ENCODE measurements at regions not wholly inside any gene's neighbourhood (a gene's known extent, or its start where the extent isn't known, plus 50 kb on each side); places are given as distances from the start of the nearest gene placed in this dataset.

GRCh38 chr11:123313262-123313661, 116.8 kb upstream of the GRAMD1B start:
- peaks cover 5% of the 10 kb centered on the region for H3K27me3 Mint-ChIP-seq
- no peak overlapping the region for H3K4me3 Mint-ChIP-seq
- no peaks in the 10 kb centered on the region for H3K9me3 Mint-ChIP-seq
- H3K4me1 Mint-ChIP-seq: peaks cover 2% of the 10 kb centered on the region
- ChIA-PET CTCF (no interaction called here), POLR2A (no interaction called here)
- no peaks in the 10 kb centered on the region for H3K36me3 Mint-ChIP-seq (ENCODE audit: low read depth)
- no peak overlapping the region for H3K27ac Mint-ChIP-seq
- DNase-seq: no peak

DNA sequence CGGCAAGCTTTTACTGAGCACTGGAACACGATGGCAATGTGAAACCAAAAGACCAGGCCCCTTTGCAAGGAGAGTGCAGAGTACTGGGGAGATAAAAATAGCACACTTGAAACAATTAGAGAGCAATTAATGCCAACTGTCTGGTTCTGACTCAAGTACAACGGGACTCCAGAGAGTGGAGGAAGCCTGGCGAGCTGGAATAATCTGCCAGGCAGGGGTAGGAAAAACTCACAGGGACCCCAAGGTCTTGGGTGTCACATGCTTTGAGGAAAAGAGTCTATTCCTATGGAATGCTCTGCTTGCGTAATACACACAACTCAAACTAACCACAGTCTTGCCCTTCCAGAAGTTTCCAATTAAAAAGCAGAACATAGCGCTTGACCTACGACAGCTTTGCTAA, 113.0 kb upstream of the CLMP start:
- DNase-seq: no peak
- ChIA-PET POLR2A (interaction anchor here (0.7 kb wide), 1 partner anchor 208 kb away, joined by 3 read pairs; no protein-coding TSS in a partner anchor), CTCF (interaction anchor here (1.2 to 2.1 kb wide), 3 partner anchors 46 to 61 kb away, joined by 4 to 6 read pairs (median 5); no protein-coding TSS in a partner anchor)
- no peaks in the 10 kb centered on the region for H3K9me3 Mint-ChIP-seq
- H3K4me3 Mint-ChIP-seq: no peak overlapping the region
- H3K27me3 Mint-ChIP-seq: no peaks in the 10 kb centered on the region
- no peak overlapping the region for H3K27ac Mint-ChIP-seq
- peaks cover 23% of the 10 kb centered on the region for H3K4me1 Mint-ChIP-seq
- no peaks in the 10 kb centered on the region for H3K36me3 Mint-ChIP-seq (ENCODE audit: low read depth)

GRCh38 chr11:123307276-123307675, 112.2 kb upstream of the CLMP start:
- CTCF ChIA-PET: interaction anchor here (0.6 to 8.5 kb wide), 7 partner anchors 28 to 273 kb away, joined by 3 to 73 read pairs (median 4); no protein-coding TSS in a partner anchor
- no peak overlapping the region for H3K4me3 Mint-ChIP-seq

GRCh38 chr11:123306531-123306930, 111.5 kb upstream of the CLMP start:
- peaks cover 35% of the 10 kb centered on the region for H3K4me1 Mint-ChIP-seq
- no peak overlapping the region for H3K27ac Mint-ChIP-seq
- no peaks in the 10 kb centered on the region for H3K36me3 Mint-ChIP-seq (ENCODE audit: low read depth)
- H3K4me3 Mint-ChIP-seq: no peak overlapping the region
- CTCF ChIA-PET: interaction anchor here (0.6 to 8.5 kb wide), 4 partner anchors 29 to 253 kb away, joined by 3 to 73 read pairs (median 4); no protein-coding TSS in a partner anchor
- no peaks in the 10 kb centered on the region for H3K9me3 Mint-ChIP-seq
- H3K27me3 Mint-ChIP-seq: no peaks in the 10 kb centered on the region
- DNase-seq: no peak
- POLR2A ChIA-PET: no interaction called here

More at GRCh38 chr11:123307276-123307675, 112.2 kb upstream of the CLMP start:
- DNase-seq: no peak
- Mint-ChIP-seq H3K27me3 (no peaks in the 10 kb centered on the region), H3K9me3 (no peaks in the 10 kb centered on the region), H3K27ac (no peak overlapping the region), H3K4me1 (peaks cover 30% of the 10 kb centered on the region), H3K36me3 (ENCODE audit: low read depth) (no peaks in the 10 kb centered on the region)
- POLR2A ChIA-PET: interaction anchor here (0.7 kb wide), 1 partner anchor 209 kb away, joined by 3 read pairs; no protein-coding TSS in a partner anchor

- POLR2A ChIA-PET: no interaction called here
- Mint-ChIP-seq H3K27ac (no peak overlapping the region), H3K27me3 (no peaks in the 10 kb centered on the region), H3K9me3 (no peaks in the 10 kb centered on the region), H3K4me1 (peaks cover 43% of the 10 kb centered on the region), H3K4me3 (no peak overlapping the region), H3K36me3 (ENCODE audit: low read depth) (no peaks in the 10 kb centered on the region)
- no peak for DNase-seq
- CTCF ChIA-PET: interaction anchor here (1.0 to 8.5 kb wide), 6 partner anchors 28 to 195 kb away, joined by 3 to 73 read pairs (median 4); no protein-coding TSS in a partner anchor
Observed at GRCh38 chr11:123305601-123306375, 110.7 kb upstream of the CLMP start.

- no peak for DNase-seq
- H3K27me3 Mint-ChIP-seq: no peaks in the 10 kb centered on the region
- no peaks in the 10 kb centered on the region for H3K36me3 Mint-ChIP-seq (ENCODE audit: low read depth)
- H3K4me1 Mint-ChIP-seq: peaks cover 47% of the 10 kb centered on the region
- ChIA-PET POLR2A (no interaction called here), CTCF (interaction anchor here (1.0 to 8.5 kb wide), 8 partner anchors 29 to 194 kb away, joined by 3 to 73 read pairs (median 4); no protein-coding TSS in a partner anchor)
- no peak overlapping the region for H3K27ac Mint-ChIP-seq
- no peaks in the 10 kb centered on the region for H3K9me3 Mint-ChIP-seq
- H3K4me3 Mint-ChIP-seq: no peak overlapping the region
Observed at GRCh38 chr11:123304828-123305466, 109.9 kb upstream of the CLMP start.

DNA sequence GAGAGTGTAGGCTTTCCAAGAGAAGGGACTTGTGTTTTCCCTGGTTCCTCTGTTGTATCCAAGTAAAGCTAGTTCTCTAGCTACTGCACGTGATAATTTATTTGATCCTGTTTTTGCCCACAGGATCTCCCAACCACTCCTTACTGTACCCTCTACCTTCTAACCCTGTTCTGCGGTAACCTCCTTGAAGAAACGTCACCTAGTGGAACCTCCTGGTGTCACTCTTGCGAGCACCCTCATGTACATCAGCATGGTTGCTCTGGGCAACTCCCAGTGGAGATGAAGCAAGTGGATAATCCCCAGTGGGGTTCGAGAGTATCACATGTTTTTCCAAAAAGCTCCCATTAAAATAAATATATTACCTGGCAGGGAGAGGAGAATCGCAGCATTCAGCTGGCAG, 108.9 kb upstream of the CLMP start:
- no peaks in the 10 kb centered on the region for H3K36me3 Mint-ChIP-seq (ENCODE audit: low read depth)
- H3K4me1 Mint-ChIP-seq: peaks cover 47% of the 10 kb centered on the region
- H3K27ac Mint-ChIP-seq: peak overlapping the region; percentile 82
- no peaks in the 10 kb centered on the region for H3K27me3 Mint-ChIP-seq
- POLR2A ChIA-PET: interaction anchor here (1.0 to 1.4 kb wide), 3 partner anchors 59 to 145 kb away, joined by 3 to 4 read pairs (median 3); no protein-coding TSS in a partner anchor
- peak overlapping the region; percentile 23 for H3K4me3 Mint-ChIP-seq
- CTCF ChIA-PET: interaction anchor here (0.7 to 8.5 kb wide), 11 partner anchors 13 to 179 kb away, joined by 3 to 73 read pairs (median 5); no protein-coding TSS in a partner anchor
- H3K9me3 Mint-ChIP-seq: no peaks in the 10 kb centered on the region
- no peak for DNase-seq

- peak overlapping the region; percentile 71 for H3K4me3 Mint-ChIP-seq
- ChIA-PET POLR2A (interaction anchor here (1.0 to 1.5 kb wide), 3 partner anchors 55 to 147 kb away, joined by 3 to 4 read pairs (median 3); no protein-coding TSS in a partner anchor), CTCF (interaction anchor here (0.7 to 8.5 kb wide), 12 partner anchors 14 to 176 kb away, joined by 3 to 73 read pairs (median 4); no protein-coding TSS in a partner anchor)
- no peaks in the 10 kb centered on the region for H3K36me3 Mint-ChIP-seq (ENCODE audit: low read depth)
- H3K27me3 Mint-ChIP-seq: no peaks in the 10 kb centered on the region
- H3K27ac Mint-ChIP-seq: peak overlapping the region; percentile 82
- H3K4me1 Mint-ChIP-seq: peaks cover 47% of the 10 kb centered on the region
- DNase-seq: peak; percentile 37
- H3K9me3 Mint-ChIP-seq: no peaks in the 10 kb centered on the region
Observed at GRCh38 chr11:123302751-123303195, 107.7 kb upstream of the CLMP start.

- peak overlapping the region; percentile 59 for H3K27ac Mint-ChIP-seq
- DNase-seq: peak; percentile 78
- H3K4me3 Mint-ChIP-seq: peak overlapping the region; percentile 56
Observed at GRCh38 chr11:123301696-123302400, 106.8 kb upstream of the CLMP start.

GRCh38 chr11:123301013-123301591, 106.1 kb upstream of the CLMP start:
- Mint-ChIP-seq H3K36me3 (ENCODE audit: low read depth) (no peaks in the 10 kb centered on the region), H3K9me3 (no peaks in the 10 kb centered on the region), H3K27ac (peak overlapping the region; percentile 49), H3K27me3 (peaks cover 7% of the 10 kb centered on the region), H3K4me3 (peak overlapping the region; percentile 43), H3K4me1 (peaks cover 47% of the 10 kb centered on the region)
- CTCF ChIA-PET: interaction anchor here (0.6 to 8.5 kb wide), 19 partner anchors 8 to 199 kb away, joined by 3 to 73 read pairs (median 3); no protein-coding TSS in a partner anchor
- no peak for DNase-seq
- POLR2A ChIA-PET: interaction anchor here (1.5 to 1.8 kb wide), 2 partner anchors 130 to 239 kb away, joined by 3 to 4 read pairs; partner anchors contain the start of gene HSPA8

More at GRCh38 chr11:123301696-123302400, 106.8 kb upstream of the CLMP start:
- Mint-ChIP-seq H3K27me3 (peaks cover 3% of the 10 kb centered on the region), H3K4me1 (peaks cover 47% of the 10 kb centered on the region), H3K36me3 (ENCODE audit: low read depth) (no peaks in the 10 kb centered on the region), H3K9me3 (no peaks in the 10 kb centered on the region)
- CTCF ChIA-PET: interaction anchor here (0.6 to 8.5 kb wide), 23 partner anchors 9 to 200 kb away, joined by 3 to 73 read pairs (median 4); no protein-coding TSS in a partner anchor
- POLR2A ChIA-PET: interaction anchor here (1.0 to 1.8 kb wide), 3 partner anchors 106 to 240 kb away, joined by 3 to 4 read pairs (median 3); partner anchors contain the start of gene HSPA8

GRCh38 chr11:123299721-123300120, 104.7 kb upstream of the CLMP start:
- Mint-ChIP-seq H3K27ac (no peak overlapping the region), H3K9me3 (no peaks in the 10 kb centered on the region), H3K4me1 (peaks cover 41% of the 10 kb centered on the region), H3K4me3 (no peak overlapping the region), H3K27me3 (peaks cover 8% of the 10 kb centered on the region), H3K36me3 (ENCODE audit: low read depth) (no peaks in the 10 kb centered on the region)
- ChIA-PET CTCF (interaction anchor here (0.6 to 8.5 kb wide), 5 partner anchors 51 to 277 kb away, joined by 3 to 73 read pairs (median 19); no protein-coding TSS in a partner anchor), POLR2A (no interaction called here)
- no peak for DNase-seq

All from activated CD4-positive, alpha-beta memory T cell treated with anti-CD3 and anti-CD28 coated beads, Interleukin-2, amount 10 ng/mL, durations not matched to agents 7 days and 5 days (primary cell).